Esophagus (tissue), 2 donors: ENCODE measurements at regions not wholly inside any gene's neighbourhood (a gene's known extent, or its start where the extent isn't known, plus 50 kb on each side); places are given as distances from the start of the nearest gene placed in this dataset.

Source experiments
- H3K27ac ChIP-seq, 2 donors: one replicate each; pipeline ENCODE4 v1.5.1; 2013; ENCODE audit warnings: low read depth in 2 of 2, mild to moderate bottlenecking in 2 of 2, inconsistent platforms in 1 of 2, low read length in 1 of 2, moderate library complexity in 1 of 2
- H3K27me3 ChIP-seq, 2 donors: one replicate each; pipeline ENCODE4 v1.6.1; 2013; ENCODE audit warnings: low read length in 2 of 2, control low read depth in 1 of 2, mild to moderate bottlenecking in 1 of 2; ENCODE audit not compliant: insufficient read depth in 2 of 2, control insufficient read depth in 1 of 2
- H3K36me3 ChIP-seq, 2 donors: one replicate each; pipeline ENCODE4 v1.6.1; 2013; ENCODE audit warnings: low read length in 1 of 2; ENCODE audit not compliant: control insufficient read depth in 2 of 2, insufficient read depth in 2 of 2
- H3K4me1 ChIP-seq, 2 donors: one replicate each; pipeline ENCODE4 v1.6.1; 2013; ENCODE audit warnings: low read length in 1 of 2; ENCODE audit not compliant: control insufficient read depth in 2 of 2, insufficient read depth in 2 of 2
- H3K4me3 ChIP-seq, 2 donors: one replicate each; pipeline ENCODE4 v1.5.1; 2013; ENCODE audit warnings: low read length in 2 of 2, mild to moderate bottlenecking in 2 of 2, low read depth in 1 of 2, moderate library complexity in 1 of 2
- H3K9me3 ChIP-seq, 2 donors: one replicate each; pipeline ENCODE4 v1.6.1; 2013; ENCODE audit warnings: mild to moderate bottlenecking in 2 of 2, low read depth in 1 of 2, low read length in 1 of 2, moderate library complexity in 1 of 2; ENCODE audit not compliant: control insufficient read depth in 2 of 2, insufficient read depth in 1 of 2
- WGBS, 2 donors: extraction: QIAGEN DNeasy Blood & Tissue Kit; methylation state at CpG; one replicate each; pipeline ENCODE4 v1.1.7; 2013; 5-methylcytosine and 5-hydroxymethylcytosine counted together
- donor health status: healthy with polysubstance abuse.
- donor health status: Bipolar disorder and iron deficiency.

DNA sequence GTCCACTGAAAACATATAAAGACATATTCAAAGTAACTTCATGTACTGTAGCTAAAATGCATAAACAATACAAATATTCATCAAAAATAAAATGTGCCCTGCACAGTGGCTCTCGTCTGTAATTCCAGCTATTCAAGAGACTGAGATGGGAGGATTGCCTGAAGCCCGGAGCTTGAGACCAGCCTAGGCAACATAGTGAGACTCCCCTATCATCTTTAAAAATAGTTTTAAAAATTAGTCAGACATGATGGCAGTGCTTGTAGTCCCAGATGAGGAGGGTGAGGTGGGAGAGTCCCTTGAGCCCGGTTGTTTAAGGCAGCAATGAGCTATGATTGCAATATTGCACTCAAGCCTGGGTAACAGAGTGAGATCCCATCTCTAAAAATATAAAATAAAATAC is 534.1 kb downstream of the ANXA1 start:
- Histone ChIP-seq H3K36me3 (no peaks in the 10 kb centered on the region), H3K9me3 (no peaks in the 10 kb centered on the region), H3K4me1 (no peaks in the 10 kb centered on the region), H3K4me3 (no peak overlapping the region), H3K27me3 (no peaks in the 10 kb centered on the region), H3K27ac (no peak overlapping the region)
- WGBS, 2 donors, result 76 to 87% methylated on average over 3 of the region's 3 CpGs

GRCh38 chr9:73689051-73689870 is 537.6 kb downstream of the ANXA1 start:
- Histone ChIP-seq H3K4me3 (no peak overlapping the region), H3K27me3 (no peaks in the 10 kb centered on the region), H3K4me1 (no peaks in the 10 kb centered on the region), H3K27ac (no peak overlapping the region), H3K9me3 (no peaks in the 10 kb centered on the region), H3K36me3 (no peaks in the 10 kb centered on the region)
- 66 to 69% methylated on average over 5 of the region's 5 CpGs for WGBS, 2 donors

DNA sequence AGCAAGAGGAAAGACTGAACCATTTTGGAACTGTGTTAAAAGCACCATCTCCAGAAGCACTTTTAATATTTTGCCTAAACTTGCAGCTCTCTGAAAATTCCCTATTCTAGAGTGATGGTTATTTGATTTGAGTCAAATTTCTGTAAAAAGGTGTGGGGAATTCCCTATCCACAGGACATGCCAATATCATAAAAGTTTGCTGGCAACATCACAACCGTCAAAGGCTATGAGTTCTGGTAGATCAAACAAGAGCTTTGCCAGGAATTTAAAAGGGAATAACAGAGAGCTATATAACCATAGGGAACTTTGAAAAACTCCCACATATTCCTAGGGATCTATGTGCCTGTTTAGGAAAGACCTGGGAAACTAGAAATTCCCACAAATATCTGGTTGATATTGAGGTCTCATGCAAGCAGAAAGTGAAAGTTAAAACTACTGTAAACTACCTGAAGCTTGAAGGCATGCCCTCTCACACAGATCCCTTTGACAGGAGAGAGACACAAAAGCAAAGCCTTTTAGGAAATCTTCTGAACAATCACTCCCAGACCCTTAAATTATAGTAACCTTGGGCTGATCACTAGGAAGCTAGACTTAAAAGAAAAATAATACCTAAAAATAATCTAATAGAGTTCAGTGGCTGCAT is 549.9 kb downstream of the ANXA1 start:
- Histone ChIP-seq H3K4me3 (no peak overlapping the region), H3K36me3 (no peaks in the 10 kb centered on the region), H3K9me3 (no peaks in the 10 kb centered on the region), H3K4me1 (no peaks in the 10 kb centered on the region), H3K27me3 (no peaks in the 10 kb centered on the region), H3K27ac (no peak overlapping the region)
- 46 to 47% methylated on average over 1 of the region's 1 CpG for WGBS, 2 donors

- H3K4me3 ChIP-seq, result no peak overlapping the region
- H3K27me3 ChIP-seq, result no peaks in the 10 kb centered on the region
- no peaks in the 10 kb centered on the region for H3K4me1 ChIP-seq
- no peaks in the 10 kb centered on the region for H3K9me3 ChIP-seq
- WGBS, 2 donors, result 30 to 38% methylated on average over 1 of the region's 1 CpG
- H3K27ac ChIP-seq, result no peak overlapping the region
- no peaks in the 10 kb centered on the region for H3K36me3 ChIP-seq
Observed at GRCh38 chr9:73714294-73714693, 562.6 kb downstream of the ANXA1 start.

DNA sequence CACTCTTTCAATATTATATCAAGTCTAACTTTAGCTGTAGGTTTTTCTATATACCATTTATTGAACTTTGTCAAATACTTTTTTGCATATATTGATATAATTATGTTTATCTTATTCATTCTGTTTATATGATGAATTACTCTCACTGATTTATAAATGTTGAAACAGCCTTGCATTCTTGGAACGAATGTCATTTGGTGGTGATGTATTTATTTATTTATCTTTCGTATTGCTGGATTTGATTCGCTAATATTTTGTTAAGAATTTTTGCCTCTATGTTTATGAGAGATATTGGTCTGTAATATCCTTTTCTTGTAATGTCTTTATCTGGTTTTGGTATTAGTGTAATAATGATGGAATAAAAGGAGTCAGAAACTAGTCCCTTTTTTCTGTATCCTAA is 563.9 kb downstream of the ANXA1 start:
- Histone ChIP-seq H3K4me1 (no peaks in the 10 kb centered on the region), H3K36me3 (no peaks in the 10 kb centered on the region), H3K4me3 (no peak overlapping the region), H3K27ac (no peak overlapping the region), H3K27me3 (no peaks in the 10 kb centered on the region), H3K9me3 (no peaks in the 10 kb centered on the region)
- 74 to 80% methylated on average over 3 of the region's 3 CpGs for WGBS, 2 donors

- WGBS, 2 donors, result 35 to 46% methylated on average over 1 of the region's 1 CpG
- no peaks in the 10 kb centered on the region for H3K36me3 ChIP-seq
- H3K27me3 ChIP-seq, result no peaks in the 10 kb centered on the region
- no peak overlapping the region for H3K4me3 ChIP-seq
- no peak overlapping the region for H3K27ac ChIP-seq
- H3K9me3 ChIP-seq, result peaks cover 3% of the 10 kb centered on the region in 2 donors
- H3K4me1 ChIP-seq, result no peaks in the 10 kb centered on the region
Observed at GRCh38 chr9:73719660-73720059, 568.0 kb downstream of the ANXA1 start.

DNA sequence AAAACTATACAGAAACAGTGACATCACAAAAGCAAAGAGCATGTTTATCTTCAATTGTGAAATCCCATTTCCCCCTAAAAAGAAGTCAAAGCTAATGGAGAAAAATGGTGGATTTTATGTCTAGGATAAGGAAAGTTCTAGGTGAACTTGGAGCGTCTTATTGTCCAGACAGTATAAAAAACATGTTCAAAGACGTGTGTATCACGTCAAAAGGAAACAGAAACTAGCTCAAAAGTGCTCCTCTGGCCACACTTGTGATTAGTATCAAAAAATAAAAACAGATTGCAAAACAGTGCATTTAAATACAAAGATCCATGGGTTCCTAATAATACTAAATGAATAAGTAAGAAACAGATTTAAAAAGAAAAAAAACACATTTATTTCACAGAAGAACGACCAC is 568.9 kb downstream of the ANXA1 start:
- Histone ChIP-seq H3K9me3 (peaks cover 3% of the 10 kb centered on the region in 2 donors), H3K27me3 (no peaks in the 10 kb centered on the region), H3K27ac (no peak overlapping the region), H3K36me3 (no peaks in the 10 kb centered on the region), H3K4me3 (no peak overlapping the region), H3K4me1 (no peaks in the 10 kb centered on the region)
- WGBS, 2 donors, result 76 to 85% methylated on average over 4 of the region's 4 CpGs

DNA sequence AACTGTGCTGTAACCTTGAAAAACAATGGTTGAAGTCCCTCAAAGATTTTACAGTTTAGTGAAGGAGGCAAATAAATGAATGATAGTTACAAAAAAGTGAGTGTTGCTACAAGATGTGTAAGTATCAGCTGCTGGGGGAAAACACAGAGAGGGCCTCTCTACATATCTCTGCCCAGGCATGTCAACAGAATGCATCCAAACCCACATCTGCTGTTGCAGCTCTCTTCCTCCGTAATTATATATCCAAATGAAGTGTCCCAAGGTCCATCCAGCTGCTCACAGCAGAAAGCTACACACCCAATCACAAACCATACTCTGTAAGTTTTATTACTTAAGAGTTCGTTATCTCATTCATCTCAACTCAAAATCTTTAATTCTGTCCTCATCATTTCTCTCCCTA is 584.6 kb downstream of the ANXA1 start:
- Histone ChIP-seq H3K36me3 (no peaks in the 10 kb centered on the region), H3K9me3 (no peaks in the 10 kb centered on the region), H3K4me1 (no peaks in the 10 kb centered on the region), H3K27ac (no peak overlapping the region), H3K27me3 (no peaks in the 10 kb centered on the region), H3K4me3 (no peak overlapping the region)
- WGBS, 2 donors, result 69 to 72% methylated on average over 2 of the region's 2 CpGs

- no peak overlapping the region for H3K27ac ChIP-seq
- no peaks in the 10 kb centered on the region for H3K4me1 ChIP-seq
- 55 to 56% methylated on average over 3 of the region's 3 CpGs for WGBS, 2 donors
- no peak overlapping the region for H3K4me3 ChIP-seq
- H3K9me3 ChIP-seq, result no peaks in the 10 kb centered on the region
- H3K27me3 ChIP-seq, result no peaks in the 10 kb centered on the region
- H3K36me3 ChIP-seq, result no peaks in the 10 kb centered on the region
Observed at GRCh38 chr9:73738741-73739530, 587.3 kb downstream of the ANXA1 start.
